ENCODE measurements at regions not wholly inside any gene's neighbourhood (a gene's known extent, or its start where the extent isn't known, plus 50 kb on each side); places are given as distances from the start of the nearest gene placed in this dataset.

DNA sequence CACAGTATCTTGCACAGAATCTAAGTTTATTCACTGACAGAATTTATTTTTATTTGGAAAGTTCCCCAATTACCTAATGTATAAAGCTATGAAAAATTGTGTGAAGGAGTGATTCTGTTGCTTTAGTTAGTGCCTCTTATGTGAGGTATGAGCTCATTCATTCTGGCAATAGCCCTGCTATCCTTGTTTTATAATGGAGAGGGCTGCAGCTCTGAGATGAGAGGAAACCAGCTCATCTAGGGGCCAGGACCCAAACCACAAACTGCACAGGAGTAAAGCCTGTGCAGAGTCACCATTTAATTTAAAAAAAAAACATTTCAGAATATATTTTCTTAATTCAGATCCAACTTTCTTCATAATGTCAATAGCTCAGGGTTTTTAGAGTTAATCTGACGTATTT is 383.0 kb downstream of the TMEM182 start:
- TF ChIP-seq POLR2AphosphoS5 (IDR thresholded peaks at IDR 0.05; ENCODE audit: low read depth, low read length), result no peak
- no peak for TF ChIP-seq SIN3A (IDR thresholded peaks at IDR 0.05; ENCODE audit: borderline replicate concordance, insufficient read depth, low read length)
- TF ChIP-seq TAF1 (IDR thresholded peaks at IDR 0.05; ENCODE audit: borderline replicate concordance, insufficient read depth, low read length), result no peak
